ENCODE measurements at regions not wholly inside any gene's neighbourhood (a gene's known extent, or its start where the extent isn't known, plus 50 kb on each side); places are given as distances from the start of the nearest gene placed in this dataset.
"Not testable (repeated sequence)": the region's sequence is repeated elsewhere in the genome, so short reads cannot be mapped to it uniquely, and the experiment has no call there.

- no peaks in the 10 kb centered on the region for H3K9me3 ChIP-seq (ENCODE audit: control insufficient read depth, low read depth, low read length)
- H3K4me1 ChIP-seq (ENCODE audit: control insufficient read depth, extremely low read depth, insufficient read depth, low read length), result no peaks in the 10 kb centered on the region
- no peak overlapping the region for H2AFZ ChIP-seq (ENCODE audit: control insufficient read depth, low read length)
- H3K9ac ChIP-seq (ENCODE audit: control insufficient read depth, extremely low read depth, insufficient read depth, low read length), result no peak overlapping the region
- no peak for FAIRE-seq
- H3K27me3 ChIP-seq (ENCODE audit: control insufficient read depth, extremely low read depth, insufficient read depth, low read length), result no peaks in the 10 kb centered on the region
- dilution Hi-C loops (cut with MboI; ENCODE audit: extremely low pct_ligation_motif_present, low sequenced_read_pairs), result no loop called here
- H3K79me2 ChIP-seq (ENCODE audit: control insufficient read depth, insufficient read depth, low read length), result no peaks in the 10 kb centered on the region
- H3K4me3 ChIP-seq (ENCODE audit: control insufficient read depth in 2 of 3, extremely low read depth in 1 of 3, insufficient read depth in 2 of 3, low read depth in 1 of 3, low read length in 3 of 3), result no peak overlapping the region
- H3K36me3 ChIP-seq (ENCODE audit: control insufficient read depth in 2 of 2, extremely low read depth in 1 of 2, insufficient read depth in 2 of 2, low read length in 2 of 2), result no peaks in the 10 kb centered on the region
- DNase-seq (ENCODE audit: low read depth, low spot score), result no peak
- TF ChIP-seq EZH2 (IDR thresholded peaks at IDR 0.05; ENCODE audit: low read length) (no peak), CTCF (optimal IDR thresholded peaks at IDR 0.05 in 1 of 3, IDR thresholded peaks at IDR 0.05 in 1 of 3, conservative IDR thresholded peaks at IDR 0.05 in 1 of 3; ENCODE audit: extremely low read depth in 1 of 3, insufficient read depth in 2 of 3, low read length in 3 of 3) (no peak)
- no peak overlapping the region for H3K4me2 ChIP-seq (ENCODE audit: control insufficient read depth, extremely low read depth, insufficient read depth, low read depth, low read length)
- no peaks in the 10 kb centered on the region for H4K20me1 ChIP-seq (ENCODE audit: control insufficient read depth, extremely low read depth, insufficient read depth, low read length)
- H3K9me1 ChIP-seq (ENCODE audit: control insufficient read depth, extremely low read depth, insufficient read depth, low read length), result no peaks in the 10 kb centered on the region
- H3K27ac ChIP-seq (ENCODE audit: control insufficient read depth, insufficient read depth, low read length), result no peak overlapping the region
These were observed 912.5 kb downstream of the C4orf33 start for GRCh38 chr4:130008461-130008860.

GRCh38 chr4:130012806-130013205 is 916.9 kb downstream of the C4orf33 start:
- H3K79me2 ChIP-seq (ENCODE audit: control insufficient read depth, insufficient read depth, low read length); H3K9me3 ChIP-seq (ENCODE audit: control insufficient read depth, low read depth, low read length); H3K4me3 ChIP-seq (ENCODE audit: control insufficient read depth in 2 of 3, extremely low read depth in 1 of 3, insufficient read depth in 2 of 3, low read depth in 1 of 3, low read length in 3 of 3); H2AFZ ChIP-seq (ENCODE audit: control insufficient read depth, low read length); H3K4me1 ChIP-seq (ENCODE audit: control insufficient read depth, extremely low read depth, insufficient read depth, low read length); H3K9ac ChIP-seq (ENCODE audit: control insufficient read depth, extremely low read depth, insufficient read depth, low read length); H3K36me3 ChIP-seq (ENCODE audit: control insufficient read depth in 2 of 2, extremely low read depth in 1 of 2, insufficient read depth in 2 of 2, low read length in 2 of 2); H3K27me3 ChIP-seq (ENCODE audit: control insufficient read depth, extremely low read depth, insufficient read depth, low read length); dilution Hi-C loops (cut with MboI; ENCODE audit: extremely low pct_ligation_motif_present, low sequenced_read_pairs); H4K20me1 ChIP-seq (ENCODE audit: control insufficient read depth, extremely low read depth, insufficient read depth, low read length); DNase-seq (ENCODE audit: low read depth, low spot score); H3K4me2 ChIP-seq (ENCODE audit: control insufficient read depth, extremely low read depth, insufficient read depth, low read depth, low read length); FAIRE-seq; H3K27ac ChIP-seq (ENCODE audit: control insufficient read depth, insufficient read depth, low read length); H3K9me1 ChIP-seq (ENCODE audit: control insufficient read depth, extremely low read depth, insufficient read depth, low read length): not testable (repeated sequence)

GRCh38 chr4:130021706-130022105 is 925.8 kb downstream of the C4orf33 start:
- TF ChIP-seq EZH2 (IDR thresholded peaks at IDR 0.05; ENCODE audit: low read length) (no peak), CTCF (optimal IDR thresholded peaks at IDR 0.05 in 1 of 3, IDR thresholded peaks at IDR 0.05 in 1 of 3, conservative IDR thresholded peaks at IDR 0.05 in 1 of 3; ENCODE audit: extremely low read depth in 1 of 3, insufficient read depth in 2 of 3, low read length in 3 of 3) (no peak)
- no peaks in the 10 kb centered on the region for H3K79me2 ChIP-seq (ENCODE audit: control insufficient read depth, insufficient read depth, low read length)
- H3K4me2 ChIP-seq (ENCODE audit: control insufficient read depth, extremely low read depth, insufficient read depth, low read depth, low read length), result no peak overlapping the region
- H3K27me3 ChIP-seq (ENCODE audit: control insufficient read depth, extremely low read depth, insufficient read depth, low read length), result no peaks in the 10 kb centered on the region
- H4K20me1 ChIP-seq (ENCODE audit: control insufficient read depth, extremely low read depth, insufficient read depth, low read length), result no peaks in the 10 kb centered on the region
- no peaks in the 10 kb centered on the region for H3K4me1 ChIP-seq (ENCODE audit: control insufficient read depth, extremely low read depth, insufficient read depth, low read length)
- FAIRE-seq (no peak), DNase-seq (ENCODE audit: low read depth, low spot score) (no peak)
- H3K4me3 ChIP-seq (ENCODE audit: control insufficient read depth in 2 of 3, extremely low read depth in 1 of 3, insufficient read depth in 2 of 3, low read depth in 1 of 3, low read length in 3 of 3), result no peak overlapping the region
- no peaks in the 10 kb centered on the region for H3K36me3 ChIP-seq (ENCODE audit: control insufficient read depth in 2 of 2, extremely low read depth in 1 of 2, insufficient read depth in 2 of 2, low read length in 2 of 2)
- dilution Hi-C loops (cut with MboI; ENCODE audit: extremely low pct_ligation_motif_present, low sequenced_read_pairs), result no loop called here
- no peak overlapping the region for H3K9ac ChIP-seq (ENCODE audit: control insufficient read depth, extremely low read depth, insufficient read depth, low read length)
- H3K9me1 ChIP-seq (ENCODE audit: control insufficient read depth, extremely low read depth, insufficient read depth, low read length), result no peaks in the 10 kb centered on the region
- H2AFZ ChIP-seq (ENCODE audit: control insufficient read depth, low read length), result no peak overlapping the region
- H3K9me3 ChIP-seq (ENCODE audit: control insufficient read depth, low read depth, low read length), result no peaks in the 10 kb centered on the region
- H3K27ac ChIP-seq (ENCODE audit: control insufficient read depth, insufficient read depth, low read length), result no peak overlapping the region
